Brain microvascular endothelial cell (primary cell): ENCODE measurements at regions not wholly inside any gene's neighbourhood (a gene's known extent, or its start where the extent isn't known, plus 50 kb on each side); places are given as distances from the start of the nearest gene placed in this dataset.

ENCODE experiments used
- DNase-seq: peaks from one replicate; pipeline ENCODE4 v3.0.0-alpha.2; 2020
- H3K27ac ChIP-seq: fragments of 250-450 bp; sonication (Bioruptor Pico); 2 replicates; pipeline ENCODE4 v1.5.1; 2020; ENCODE audit warnings: mild to moderate bottlenecking, moderate library complexity
- H3K27me3 ChIP-seq: fragments of 250-450 bp; sonication (Bioruptor Pico); replicated peaks from 2 replicates; pipeline ENCODE4 v1.5.1; 2020; ENCODE audit warnings: mild to moderate bottlenecking
- H3K36me3 ChIP-seq: fragments of 250-450 bp; sonication (Bioruptor Pico); replicated peaks from 2 replicates; pipeline ENCODE4 v1.5.1; 2020; ENCODE audit warnings: mild to moderate bottlenecking
- H3K4me3 ChIP-seq: 2 replicates; pipeline ENCODE4 v1.5.1; 2011; ENCODE audit warnings: low read depth, mild to moderate bottlenecking, control low read depth, low read length, moderate library complexity
- in situ Hi-C: cut with HindIII; loops from 2 replicates; pipeline ENCODE4 v1.10.0; 2017; ENCODE audit warnings: low sequenced_read_pairs, low pct_ligation_motif_present
- TF ChIP-seq, protein P1 (sequence below): IDR thresholded peaks from 2 replicates; pipeline ENCODE4 v1.5.1; 2011; ENCODE audit warnings: low read depth, mild to moderate bottlenecking, moderate library complexity, low read length, control low read depth, inconsistent platforms; ENCODE audit errors: missing control alignments

GRCh38 chr11:112882494-112883381, 78.5 kb upstream of the NCAM1 start:
- TF ChIP-seq, protein P1, sequence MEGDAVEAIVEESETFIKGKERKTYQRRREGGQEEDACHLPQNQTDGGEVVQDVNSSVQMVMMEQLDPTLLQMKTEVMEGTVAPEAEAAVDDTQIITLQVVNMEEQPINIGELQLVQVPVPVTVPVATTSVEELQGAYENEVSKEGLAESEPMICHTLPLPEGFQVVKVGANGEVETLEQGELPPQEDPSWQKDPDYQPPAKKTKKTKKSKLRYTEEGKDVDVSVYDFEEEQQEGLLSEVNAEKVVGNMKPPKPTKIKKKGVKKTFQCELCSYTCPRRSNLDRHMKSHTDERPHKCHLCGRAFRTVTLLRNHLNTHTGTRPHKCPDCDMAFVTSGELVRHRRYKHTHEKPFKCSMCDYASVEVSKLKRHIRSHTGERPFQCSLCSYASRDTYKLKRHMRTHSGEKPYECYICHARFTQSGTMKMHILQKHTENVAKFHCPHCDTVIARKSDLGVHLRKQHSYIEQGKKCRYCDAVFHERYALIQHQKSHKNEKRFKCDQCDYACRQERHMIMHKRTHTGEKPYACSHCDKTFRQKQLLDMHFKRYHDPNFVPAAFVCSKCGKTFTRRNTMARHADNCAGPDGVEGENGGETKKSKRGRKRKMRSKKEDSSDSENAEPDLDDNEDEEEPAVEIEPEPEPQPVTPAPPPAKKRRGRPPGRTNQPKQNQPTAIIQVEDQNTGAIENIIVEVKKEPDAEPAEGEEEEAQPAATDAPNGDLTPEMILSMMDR = no peak
- H3K36me3 ChIP-seq = no peaks in the 10 kb centered on the region
- in situ Hi-C loops = no loop called here
- no peak overlapping the region for H3K4me3 ChIP-seq
- no peaks in the 10 kb centered on the region for H3K27me3 ChIP-seq
- no peak for DNase-seq
- H3K27ac ChIP-seq = no peak overlapping the region

GRCh38 chr11:112884012-112884767, 77.0 kb upstream of the NCAM1 start:
- Histone ChIP-seq H3K27me3 (no peaks in the 10 kb centered on the region), H3K27ac (no peak overlapping the region), H3K4me3 (no peak overlapping the region), H3K36me3 (no peaks in the 10 kb centered on the region)
- DNase-seq = no peak
- TF ChIP-seq, protein P1 = no peak
- in situ Hi-C loops = no loop called here

- no peak overlapping the region for H3K27ac ChIP-seq
- TF ChIP-seq, protein P1 = no peak
- no peak for DNase-seq
- no peaks in the 10 kb centered on the region for H3K36me3 ChIP-seq
- in situ Hi-C loops = no loop called here
- H3K4me3 ChIP-seq = no peak overlapping the region
- no peaks in the 10 kb centered on the region for H3K27me3 ChIP-seq
Measured at GRCh38 chr11:112885744-112886433, 75.3 kb upstream of the NCAM1 start.

- Histone ChIP-seq H3K27ac (no peak overlapping the region), H3K27me3 (no peaks in the 10 kb centered on the region), H3K36me3 (no peaks in the 10 kb centered on the region), H3K4me3 (no peak overlapping the region)
- in situ Hi-C loops = no loop called here
- TF ChIP-seq, protein P1 = no peak
- DNase-seq = no peak
Measured at GRCh38 chr11:112886434-112887370, 74.5 kb upstream of the NCAM1 start.

DNA sequence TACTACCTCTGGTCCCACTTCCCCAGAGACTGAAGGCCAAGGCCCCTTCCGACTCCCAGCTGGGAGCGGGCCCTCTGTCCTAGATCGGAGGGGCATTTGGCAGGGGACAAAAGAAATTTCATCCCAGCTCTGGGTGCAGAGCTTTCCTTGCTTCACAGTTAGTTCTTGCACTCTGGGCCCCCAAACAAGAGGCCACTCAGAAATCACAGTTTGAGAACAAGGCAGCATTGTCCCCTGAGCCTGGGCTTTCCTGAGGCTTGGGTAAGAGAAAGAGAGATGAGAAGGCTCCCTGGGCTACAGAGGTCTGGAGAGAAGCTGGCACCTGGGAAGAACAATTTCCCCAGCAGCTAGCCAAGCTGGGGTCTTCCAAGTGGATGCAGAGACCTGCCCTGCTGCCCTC, 71.8 kb upstream of the NCAM1 start:
- no peaks in the 10 kb centered on the region for H3K36me3 ChIP-seq
- no peaks in the 10 kb centered on the region for H3K27me3 ChIP-seq
- no peak for DNase-seq
- in situ Hi-C loops = no loop called here
- TF ChIP-seq, protein P1 = no peak
- no peak overlapping the region for H3K4me3 ChIP-seq
- no peak overlapping the region for H3K27ac ChIP-seq
